ENCODE measurements at regions not wholly inside any gene's neighbourhood (a gene's known extent, or its start where the extent isn't known, plus 50 kb on each side); places are given as distances from the start of the nearest gene placed in this dataset.

GRCh38 chr11:10379022-10379421 is 74.1 kb downstream of the ADM start:
- peaks cover 0 to 3% of the 10 kb centered on the region in 2 experiments for H3K27me3 ChIP-seq (ENCODE audit: control insufficient read depth in 2 of 2, insufficient read depth in 2 of 2, low read length in 2 of 2)
- POLR2A ChIA-PET = no interaction called here
- no peak overlapping the region for H3K27ac ChIP-seq (ENCODE audit: insufficient read depth, low read depth, low read length)
- H3K4me3 ChIP-seq (replicated peaks in 1 of 3; ENCODE audit: insufficient read depth in 1 of 3, low read depth in 1 of 3, low read length in 3 of 3) = no peak overlapping the region
- TF ChIP-seq POLR2A (IDR thresholded peaks at IDR 0.05; ENCODE audit: low read depth, low read length) = no peak
- no peak for TF ChIP-seq CTCF (IDR thresholded peaks at IDR 0.05; ENCODE audit: extremely low read depth in 1 of 2, insufficient read depth in 1 of 2, low read depth in 1 of 2, low read length in 2 of 2)
- no peak for TF ChIP-seq GATA2 (IDR thresholded peaks at IDR 0.05; ENCODE audit: insufficient read depth, insufficient read length, low read depth, low read length)
- no peak for TF ChIP-seq EZH2 (IDR thresholded peaks at IDR 0.05; ENCODE audit: borderline replicate concordance, low read depth, low read length, severe bottlenecking)
- TF ChIP-seq POLR2AphosphoS5 (IDR thresholded peaks at IDR 0.05; ENCODE audit: insufficient read depth, low read depth, low read length) = no peak
- TF ChIP-seq MYC (IDR thresholded peaks at IDR 0.05; ENCODE audit: low read depth, low read length) = no peak
- TF ChIP-seq JUN (IDR thresholded peaks at IDR 0.05; ENCODE audit: borderline replicate concordance, insufficient read depth, insufficient read length, low read depth) = no peak
- no peak for TF ChIP-seq MAX (IDR thresholded peaks at IDR 0.05; ENCODE audit: insufficient read depth, insufficient read length)
- TF ChIP-seq FOS (IDR thresholded peaks at IDR 0.05; ENCODE audit: borderline replicate concordance, insufficient read depth, low read length) = no peak
- no peaks in the 10 kb centered on the region for H3K79me2 ChIP-seq (ENCODE audit: control insufficient read depth, insufficient read depth, low read length)
- no peak overlapping the region for H2AFZ ChIP-seq (ENCODE audit: low read depth, low read length)
- CTCF ChIA-PET = interaction anchor here (0.9 to 1.2 kb wide), 3 partner anchors 8 to 22 kb away, joined by 3 to 8 read pairs (median 5); no protein-coding TSS in a partner anchor
- H3K4me1 ChIP-seq (ENCODE audit: control insufficient read depth, extremely low read depth, insufficient read depth, low read length) = peaks cover 10% of the 10 kb centered on the region
- no peaks in the 10 kb centered on the region for H3K36me3 ChIP-seq (ENCODE audit: control insufficient read depth in 2 of 2, extremely low read depth in 1 of 2, insufficient read depth in 2 of 2, low read length in 2 of 2)
- no peaks in the 10 kb centered on the region for H4K20me1 ChIP-seq (replicated peaks; ENCODE audit: control insufficient read depth, extremely low read depth, insufficient read depth, low read length)
- no peak for FAIRE-seq
- H3K9ac ChIP-seq (replicated peaks; ENCODE audit: extremely low read depth, insufficient read depth, low read length) = no peak overlapping the region
- BruUV-seq (replicated peaks) = no TSS peak
- intact Hi-C loops (cut with micrococcal nuclease) (no loop called here), dilution Hi-C loops (cut with MboI; ENCODE audit: extremely low pct_ligation_motif_present, low sequenced_read_pairs) (no loop called here)
- H3K9me3 ChIP-seq (replicated peaks; ENCODE audit: control insufficient read depth, insufficient read depth, low read length) = no peaks in the 10 kb centered on the region
- no peak overlapping the region for H3K4me2 ChIP-seq (ENCODE audit: insufficient read depth, low read length)
- no peaks in the 10 kb centered on the region for H3K9me1 ChIP-seq (replicated peaks; ENCODE audit: control insufficient read depth, extremely low read depth, insufficient read depth, low read length)
- DNase-seq (ENCODE audit: low read depth, low spot score) = peak; percentile 21

Data from endothelial cell of umbilical vein (primary cell).